ENCODE measurements at regions not wholly inside any gene's neighbourhood (a gene's known extent, or its start where the extent isn't known, plus 50 kb on each side); places are given as distances from the start of the nearest gene placed in this dataset.

DNA sequence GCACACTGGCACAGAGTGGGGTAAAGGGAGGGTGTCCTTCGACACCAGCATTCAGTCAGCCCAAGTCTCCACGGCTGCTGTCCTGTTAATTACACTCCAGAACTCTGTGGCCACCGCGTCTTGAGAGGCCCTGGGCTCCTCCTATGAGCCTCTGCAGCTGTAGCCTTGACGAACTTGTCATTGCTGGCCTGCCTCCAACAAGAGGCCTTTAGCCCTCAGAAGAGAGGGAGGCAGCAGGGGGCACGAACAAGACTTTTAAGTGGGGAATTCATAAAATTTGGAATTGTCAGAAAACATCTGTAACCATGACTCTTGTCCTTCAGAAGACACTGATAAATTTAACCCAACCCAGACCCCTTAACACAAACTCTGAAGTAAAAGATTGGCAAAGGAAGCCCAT lies 241.9 kb downstream of the UQCRFS1 start:
- DNase-seq: no peak

DNA sequence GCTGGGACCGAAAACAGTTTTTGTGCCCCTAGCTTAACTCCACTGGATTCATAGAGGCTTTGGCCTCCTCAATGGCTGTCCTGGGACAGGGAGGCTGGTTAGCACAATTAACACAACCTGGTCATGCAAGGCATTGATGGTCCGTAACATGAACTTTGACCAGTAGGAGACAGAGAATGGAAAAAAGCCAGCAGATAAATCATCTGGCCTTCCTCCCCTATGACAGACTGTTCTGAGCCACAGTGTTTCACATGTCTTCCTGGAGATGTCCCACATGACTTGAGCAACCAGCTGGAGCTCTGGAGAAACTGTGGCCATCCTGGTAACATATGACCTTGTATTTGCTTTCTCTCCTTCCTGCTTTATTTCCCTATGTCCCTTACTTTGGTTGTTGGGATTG lies 244.2 kb downstream of the UQCRFS1 start:
- no peak for DNase-seq

DNA sequence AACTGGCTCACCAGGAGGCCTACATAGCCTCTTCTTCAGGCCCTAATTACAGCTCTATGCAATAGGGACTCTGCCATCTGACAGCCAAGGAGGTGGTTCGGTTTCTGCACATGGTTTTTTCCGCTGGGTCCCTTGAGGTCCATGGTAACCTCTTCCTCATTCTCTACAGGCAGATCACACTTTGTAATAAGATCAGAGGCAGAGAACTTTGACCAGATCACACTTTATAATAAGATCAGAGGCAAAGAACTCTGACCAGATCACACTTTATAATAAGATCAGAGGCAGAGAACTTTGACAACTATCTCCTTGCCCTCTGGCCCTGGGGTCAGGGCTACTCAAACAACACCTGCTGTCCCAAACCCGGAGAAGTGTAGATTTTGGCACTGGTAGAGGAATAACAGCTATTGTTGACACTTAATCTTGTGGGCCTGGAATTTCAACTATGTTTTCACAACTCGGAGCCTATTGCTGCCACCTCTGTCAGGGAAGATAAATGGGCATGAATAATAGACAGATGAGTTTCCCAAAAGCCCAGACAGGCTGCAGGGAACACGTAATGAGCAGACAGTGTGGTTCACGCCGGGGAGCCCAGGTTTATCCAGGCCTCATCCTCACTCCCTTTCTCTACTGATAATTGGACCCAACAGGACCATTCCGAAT lies 246.1 kb downstream of the UQCRFS1 start:
- no peak for DNase-seq

DNA sequence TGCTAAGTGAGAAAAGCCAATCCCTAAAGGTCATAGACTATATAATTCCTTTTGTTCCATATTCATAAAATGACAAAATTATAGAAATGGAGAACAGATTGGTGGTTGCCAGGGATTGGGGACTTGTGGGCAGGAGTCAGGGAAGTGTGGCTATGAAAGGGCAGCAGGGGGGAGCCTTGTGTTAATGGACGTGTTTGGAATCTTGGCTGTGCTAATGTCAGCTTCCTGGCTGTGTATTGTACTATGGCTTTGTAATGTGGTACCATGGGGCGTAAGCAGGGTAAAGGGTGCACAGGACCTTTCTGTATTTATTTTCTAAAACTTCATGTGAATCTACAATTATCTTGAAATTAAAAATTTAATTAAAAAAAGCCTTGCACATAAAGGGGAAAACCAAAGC lies 248.5 kb downstream of the UQCRFS1 start:
- DNase-seq: no peak

GRCh38 chr19:28963486-28964250 lies 249.3 kb downstream of the UQCRFS1 start:
- no peak for DNase-seq

DNA sequence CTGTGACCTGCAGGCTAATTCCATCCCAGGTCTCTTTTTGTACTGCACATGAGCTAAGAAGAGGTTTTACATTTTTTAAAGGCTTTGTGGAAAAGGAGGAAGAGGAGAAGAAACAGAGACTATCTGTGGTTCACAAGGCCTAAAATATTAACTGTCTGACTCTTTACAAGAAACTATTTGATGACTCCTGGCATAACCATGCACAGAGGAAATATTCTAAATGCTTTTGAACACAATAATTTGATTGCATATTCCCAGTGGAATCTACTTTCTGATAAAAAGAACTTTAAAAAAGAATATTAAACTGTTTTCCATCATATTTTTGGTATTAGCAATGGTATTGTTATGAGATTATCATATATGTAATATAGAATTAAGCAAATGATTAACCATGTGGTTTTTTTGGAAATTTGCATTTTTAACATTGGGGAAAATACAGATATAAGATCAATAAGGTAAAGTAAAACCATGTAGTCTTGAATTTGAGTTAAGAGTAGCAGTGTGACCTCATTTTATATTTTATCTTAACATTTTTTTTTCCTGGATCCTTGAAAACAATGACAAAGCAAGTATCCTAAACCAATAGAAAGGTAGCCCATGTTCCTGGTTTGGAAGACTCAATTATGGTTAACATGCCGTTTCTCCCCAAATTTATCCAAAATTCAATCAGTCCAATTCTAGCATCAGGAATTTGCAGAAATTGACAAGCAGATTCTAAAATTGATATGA lies 251.0 kb downstream of the UQCRFS1 start:
- DNase-seq: no peak

DNA sequence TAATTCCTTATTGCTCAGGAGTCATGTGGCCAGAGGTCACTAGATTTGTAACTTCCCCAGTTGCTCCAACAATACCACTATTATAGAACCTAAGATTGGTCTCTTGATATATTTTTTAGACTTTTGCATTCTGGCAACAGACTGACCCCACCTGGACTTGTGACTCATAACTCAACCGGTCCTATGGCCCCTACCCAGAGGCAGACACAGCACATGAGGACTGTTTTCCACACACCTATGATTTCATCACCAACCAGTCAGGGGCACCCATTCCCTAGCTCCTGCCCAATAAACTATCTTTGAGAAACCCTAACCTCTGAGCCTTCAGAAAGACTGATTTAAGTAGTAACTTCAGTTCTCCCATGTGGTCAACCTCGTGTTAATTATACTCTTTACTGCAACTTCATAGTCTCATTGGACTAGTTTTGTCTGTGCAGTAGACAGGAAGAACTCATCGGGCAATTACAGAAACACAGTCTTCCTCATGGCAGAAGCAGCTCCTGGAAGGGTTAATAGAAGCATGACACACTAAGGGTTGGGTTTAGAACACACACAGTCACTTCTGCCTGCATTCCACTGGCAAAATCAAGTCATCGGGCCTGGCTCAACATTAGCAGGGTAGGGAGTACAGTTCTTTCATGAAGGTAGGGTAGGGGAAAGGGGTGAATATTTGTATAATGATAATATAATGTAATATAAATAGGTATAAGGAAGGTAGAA lies 251.8 kb downstream of the UQCRFS1 start:
- no peak for DNase-seq

DNA sequence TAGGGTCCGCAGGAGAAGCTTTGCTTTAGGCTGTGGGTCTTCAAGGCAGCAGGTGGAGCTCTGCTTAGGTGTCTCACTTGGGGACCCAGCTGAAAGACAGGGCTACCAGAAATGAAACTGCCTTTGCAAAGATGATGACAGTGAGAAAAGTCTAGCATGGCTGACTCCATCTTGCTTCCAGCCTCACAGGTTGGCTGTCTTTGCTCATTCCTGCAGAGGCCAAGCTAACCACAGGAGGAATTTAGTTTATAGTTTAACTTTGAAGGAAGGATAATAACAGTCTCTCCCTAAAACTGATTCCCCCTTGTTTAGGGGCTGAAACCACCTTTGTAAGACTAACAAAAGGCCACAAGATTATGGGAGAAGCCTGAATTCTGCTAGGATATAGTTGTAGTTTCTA lies 252.4 kb downstream of the UQCRFS1 start:
- no peak for DNase-seq

DNA sequence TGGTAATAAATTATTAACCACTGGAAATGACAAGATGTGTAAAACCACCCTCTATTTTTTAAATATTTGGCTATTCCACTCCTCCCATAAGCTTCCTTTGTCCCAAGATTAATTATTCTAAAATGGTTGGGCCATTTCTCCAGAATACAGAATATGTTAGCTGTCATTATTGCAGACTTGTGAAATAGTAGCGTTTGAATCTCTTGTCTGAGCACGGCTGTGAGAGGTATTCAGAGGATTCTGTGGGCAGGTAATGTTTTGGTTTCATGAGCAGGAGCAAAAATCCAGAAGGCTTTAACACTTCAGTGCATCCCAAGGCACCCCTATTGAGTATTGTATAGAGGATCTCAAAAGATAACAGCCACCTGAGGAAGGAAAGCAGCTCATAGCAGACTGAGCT lies 256.0 kb downstream of the UQCRFS1 start:
- DNase-seq: no peak

DNA sequence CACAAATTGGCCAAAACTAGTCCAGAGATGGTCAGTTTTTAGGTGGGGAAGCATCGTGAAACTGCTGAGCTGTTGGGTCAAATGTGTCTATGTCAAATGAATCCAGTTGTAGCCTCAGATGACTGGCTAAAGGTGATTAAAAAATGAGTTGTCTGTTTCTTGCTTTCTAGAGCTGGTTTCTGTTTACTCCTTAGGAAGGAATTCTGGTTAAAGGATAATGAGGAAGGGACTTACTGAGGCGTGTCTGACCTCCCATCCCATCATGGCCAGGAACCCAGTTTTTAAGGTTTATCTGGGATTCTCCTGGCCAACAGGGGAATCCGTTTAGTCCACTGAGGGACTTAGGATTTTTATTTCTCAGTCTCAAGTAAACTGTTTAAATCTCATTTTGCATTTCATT lies 256.5 kb downstream of the UQCRFS1 start:
- no peak for DNase-seq

DNA sequence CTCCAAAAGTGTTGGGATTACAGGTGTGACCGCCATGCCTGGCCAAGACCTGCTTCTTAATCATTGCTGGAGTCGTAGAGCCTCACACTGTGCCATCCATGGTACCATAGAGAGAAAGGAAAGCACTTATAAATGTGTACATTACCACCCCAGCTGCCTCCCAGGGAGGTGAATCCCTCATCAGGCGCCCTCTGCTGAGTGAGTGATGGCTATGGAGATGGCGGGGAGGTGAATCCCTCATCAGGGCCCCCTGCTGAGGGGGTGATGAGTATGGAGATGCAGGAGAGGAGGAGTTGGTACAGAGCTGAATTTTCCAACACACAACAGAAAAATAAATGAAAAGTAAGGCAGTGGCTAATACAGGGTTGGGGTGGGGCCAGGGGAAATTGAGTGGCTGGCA lies 263.4 kb downstream of the UQCRFS1 start:
- no peak for DNase-seq

DNA sequence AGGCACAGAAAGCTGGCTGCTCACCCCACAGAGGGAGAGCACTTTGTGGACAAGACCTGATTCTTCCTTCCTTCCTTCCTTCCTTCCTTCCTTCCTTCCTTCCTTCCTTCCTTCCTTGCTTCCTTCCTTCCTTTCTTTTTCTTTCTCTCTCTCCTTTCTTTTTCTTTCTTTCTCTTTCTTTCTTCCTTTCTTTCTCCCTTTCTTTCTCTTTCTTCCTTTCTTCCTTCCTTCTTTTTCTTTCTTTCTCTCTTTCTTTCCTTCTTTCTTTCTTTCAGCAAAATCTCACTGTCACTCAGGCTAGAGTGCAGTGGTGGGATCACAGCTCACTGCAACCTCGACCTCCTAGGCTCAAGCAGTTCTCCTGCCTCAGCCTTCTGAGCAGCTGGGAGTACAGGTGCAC lies 263.9 kb downstream of the UQCRFS1 start:
- DNase-seq: no peak

DNA sequence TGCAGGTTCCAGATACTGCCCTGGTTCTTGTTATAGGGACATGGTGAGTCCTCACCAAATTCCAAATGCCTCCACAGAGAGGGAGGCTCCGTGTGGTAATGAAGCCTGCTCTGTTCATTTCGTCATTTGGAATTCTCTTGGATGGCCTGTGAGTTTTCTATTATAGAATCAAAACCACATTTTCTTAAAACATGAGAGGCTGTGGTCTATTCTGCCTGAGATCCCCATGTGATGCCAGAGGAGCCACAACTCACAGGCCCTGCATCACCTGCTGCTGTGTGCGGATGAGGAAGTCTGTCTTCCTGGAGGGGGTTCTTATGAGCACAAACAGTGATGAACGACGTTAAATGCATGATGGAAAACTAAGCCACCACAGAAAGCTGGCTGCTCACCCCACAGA lies 264.4 kb downstream of the UQCRFS1 start:
- DNase-seq: no peak

DNA sequence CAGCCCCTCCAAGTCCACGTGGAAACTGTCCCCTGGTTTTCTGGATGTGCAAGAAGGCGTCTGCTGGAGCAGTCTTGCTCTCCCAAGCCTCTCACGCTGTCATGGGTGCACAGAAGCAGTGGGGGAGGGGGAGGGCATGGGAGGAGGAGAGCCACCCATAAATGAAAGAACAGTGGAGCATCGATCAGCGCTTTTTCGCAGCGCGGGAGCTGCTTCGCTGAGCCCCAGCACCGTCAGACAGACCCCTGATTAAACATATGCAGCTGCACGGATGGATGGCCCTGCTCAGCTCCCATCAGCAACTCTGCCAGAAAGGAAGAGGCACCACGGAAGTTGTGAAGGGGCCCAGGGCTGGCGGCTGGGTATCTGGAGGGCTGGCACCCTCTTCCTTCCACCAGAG lies 264.9 kb downstream of the UQCRFS1 start:
- no peak for DNase-seq

GRCh38 chr19:28943651-28944050 lies 269.3 kb downstream of the UQCRFS1 start:
- no peak for DNase-seq

- DNase-seq: no peak
Measured at GRCh38 chr19:28941833-28942232, 271.1 kb downstream of the UQCRFS1 start.

DNA sequence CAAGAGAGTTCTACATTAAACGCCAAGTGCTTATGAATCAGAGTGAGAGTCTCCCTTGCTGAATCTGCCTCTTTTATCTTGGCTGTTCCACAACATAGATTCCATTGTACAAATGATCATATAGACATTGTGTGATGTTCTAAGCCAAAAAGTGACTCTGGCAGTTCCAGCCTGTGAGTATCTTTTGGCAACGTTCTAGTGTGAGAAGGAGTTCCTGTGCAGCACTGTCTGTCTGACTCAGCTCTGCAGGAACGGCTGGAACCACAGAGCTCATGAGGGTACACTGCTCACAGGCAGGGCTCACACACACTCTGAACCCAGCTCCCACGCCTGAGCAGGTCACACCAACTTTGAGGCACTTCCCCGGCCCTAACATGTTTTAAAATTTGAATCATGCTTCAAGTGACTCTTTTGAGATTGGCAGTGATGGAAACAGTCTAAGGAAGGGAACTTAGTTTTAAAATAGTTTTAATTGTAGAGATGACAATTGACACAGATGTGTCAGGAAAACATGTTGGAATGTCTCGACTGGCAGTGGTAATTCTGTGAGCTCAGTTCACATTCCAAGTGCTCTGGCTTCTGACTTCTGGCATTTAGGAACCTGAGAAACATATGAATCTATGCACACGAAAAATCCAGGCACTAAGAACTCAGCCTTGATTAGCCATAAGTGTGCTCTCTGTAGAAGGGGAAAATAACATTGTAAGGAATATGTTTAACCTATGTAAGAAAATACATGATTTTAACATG lies 272.0 kb downstream of the UQCRFS1 start:
- no peak for DNase-seq

GRCh38 chr19:28939236-28939635 lies 273.7 kb downstream of the UQCRFS1 start:
- no peak for DNase-seq

- no peak for DNase-seq
Measured at GRCh38 chr19:28936001-28936400, 276.9 kb downstream of the UQCRFS1 start.

- DNase-seq: no peak
Measured at GRCh38 chr19:28934631-28935030, 278.3 kb downstream of the UQCRFS1 start.

DNA sequence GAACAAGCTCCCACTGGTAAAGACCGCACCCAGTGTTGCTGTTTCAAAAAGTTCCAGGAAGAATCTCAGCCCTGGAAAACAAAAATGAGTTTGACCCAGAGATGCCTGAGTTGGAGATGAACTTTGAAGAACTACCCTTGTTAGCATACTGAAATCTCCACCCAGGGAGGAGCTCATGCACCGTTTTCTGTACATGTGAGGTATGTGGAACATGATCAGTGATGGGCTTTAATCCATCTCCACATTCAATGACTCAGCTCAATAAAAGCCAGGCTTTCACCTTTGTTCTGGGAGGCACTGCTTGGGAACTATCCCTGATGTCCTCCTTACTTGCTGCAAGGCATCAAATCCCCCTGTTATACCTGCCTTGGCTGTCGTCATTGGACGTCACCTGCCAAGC lies 279.9 kb downstream of the UQCRFS1 start:
- DNase-seq: no peak

DNA sequence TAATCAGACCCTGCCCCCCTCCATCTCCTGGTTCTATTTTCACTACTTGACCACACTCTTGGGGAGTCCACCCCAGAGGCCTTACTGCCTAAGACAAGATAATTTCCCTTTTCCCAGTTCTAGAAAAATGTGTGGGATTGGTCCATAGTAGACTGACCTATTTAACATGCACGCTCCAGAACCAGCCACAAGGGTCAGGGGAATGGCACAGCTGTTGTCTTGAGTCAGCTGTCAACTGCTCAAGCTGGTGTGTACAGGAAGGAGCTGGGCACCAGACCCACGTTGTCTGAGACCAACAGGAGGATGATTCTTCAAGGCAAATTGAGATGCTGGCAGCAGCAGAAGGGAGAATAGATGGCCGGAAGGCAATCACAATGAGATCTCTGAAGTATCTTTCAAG lies 280.5 kb downstream of the UQCRFS1 start:
- DNase-seq: no peak

GRCh38 chr19:28929006-28929405 lies 283.9 kb downstream of the UQCRFS1 start:
- DNase-seq: no peak
